ENCODE measurements at regions not wholly inside any gene's neighbourhood (a gene's known extent, or its start where the extent isn't known, plus 50 kb on each side); places are given as distances from the start of the nearest gene placed in this dataset.

GRCh38 chr2:220005362-220005761, 377.9 kb downstream of the SLC4A3 start:
- Histone ChIP-seq H3K79me2 (ENCODE audit: insufficient read depth, low read length) (no peaks in the 10 kb centered on the region; the same call in 1 of the 2 replicates), H2BK5ac (ENCODE audit: insufficient read length, low read length) (no peak overlapping the region), H3K14ac (ENCODE audit: insufficient read depth, low read length) (no peak overlapping the region), H2BK15ac (ENCODE audit: low read depth, low read length) (no peak overlapping the region), H4K91ac (ENCODE audit: insufficient read length, low read depth, low read length) (no peak overlapping the region), H2AFZ (ENCODE audit: low read length) (no peak overlapping the region), H3K56ac (ENCODE audit: insufficient read length, low read depth, low read length) (no peak overlapping the region), H2BK120ac (ENCODE audit: low read depth, low read length, poor library complexity, severe bottlenecking) (no peak overlapping the region), H3K79me1 (ENCODE audit: insufficient read depth, low read depth, low read length, poor library complexity, severe bottlenecking) (no peaks in the 10 kb centered on the region), H3K9me3 (ENCODE audit: control insufficient read depth, low read depth, low read length) (no peaks in the 10 kb centered on the region), H2BK12ac (ENCODE audit: insufficient read length, low read depth, low read length) (no peak overlapping the region), H4K20me1 (ENCODE audit: control insufficient read depth, insufficient read depth, insufficient read length) (no peaks in the 10 kb centered on the region), H3K23ac (ENCODE audit: insufficient read length, low read depth, low read length) (no peak overlapping the region), H3K4me1 (ENCODE audit: insufficient read depth, low read length) (no peaks in the 10 kb centered on the region), H2BK20ac (ENCODE audit: low read depth, low read length, poor library complexity, severe bottlenecking) (no peak overlapping the region), H3K27me3 (ENCODE audit: insufficient read depth, low read length) (no peaks in the 10 kb centered on the region), H3K27ac (ENCODE audit: insufficient read length, low read depth, low read length) (no peak overlapping the region), H3K4ac (ENCODE audit: low read depth, low read length) (no peak overlapping the region), H3K18ac (ENCODE audit: insufficient read length, low read depth, low read length) (no peak overlapping the region), H2AK5ac (ENCODE audit: insufficient read length, low read length) (no peak overlapping the region), H4K5ac (ENCODE audit: insufficient read length, low read depth, low read length) (no peak overlapping the region), H4K8ac (replicated peaks; ENCODE audit: insufficient read length, low read depth, low read length) (no peak overlapping the region), H3K23me2 (ENCODE audit: insufficient read length, low read depth, low read length, poor library complexity, severe bottlenecking) (no peaks in the 10 kb centered on the region), H3K9ac (ENCODE audit: extremely low read depth, insufficient read length, low read length) (no peak overlapping the region), H3T11ph (ENCODE audit: low read length) (no peak overlapping the region), H3K4me2 (ENCODE audit: insufficient read depth, insufficient read length, low read length) (no peak overlapping the region)
- Mint-ChIP-seq H3K4me3 (no peak overlapping the region; a peak in 1 of 5 replicates), H3K27ac (no peak overlapping the region), H3K4me1 (peaks cover 0 to 3% of the 10 kb centered on the region in 2 experiments; a peak in 1 of 4 replicates), H3K27me3 (ENCODE audit: low read depth) (0 out of 2 replicates have a peak, but pooled peaks cover 3% of the 10 kb centered on the region), H3K36me3 (ENCODE audit: insufficient read depth in 1 of 3, low read depth in 3 of 3) (no peaks in the 10 kb centered on the region), H3K9me3 (no peaks in the 10 kb centered on the region)
- no CpG with 5 or more reads among the region's 6 CpGs for WGBS (ENCODE audit: extremely low coverage, insufficient read length, low lambda C conversion rate)
- no peak for TF ChIP-seq CTCF (conservative IDR thresholded peaks at IDR 0.05)
- DNase-seq = no peak
